GM06990 (cell line): ENCODE measurements at regions not wholly inside any gene's neighbourhood (a gene's known extent, or its start where the extent isn't known, plus 50 kb on each side); places are given as distances from the start of the nearest gene placed in this dataset.

Experiments used
- DNase-seq: peaks from one replicate; pipeline ENCODE4 v3.0.0-alpha.2; 2011; ENCODE audit not compliant: insufficient read length; ENCODE audit errors: extremely low read depth
- H3K27me3 ChIP-seq: replicated peaks from 2 replicates; pipeline ENCODE4 v1.6.0; 2011; ENCODE audit warnings: low read length; ENCODE audit not compliant: control insufficient read depth, insufficient read depth
- H3K36me3 ChIP-seq: 2 replicates; pipeline ENCODE4 v1.5.1; 2011; ENCODE audit warnings: low read length; ENCODE audit not compliant: control insufficient read depth, insufficient read depth
- H3K4me3 ChIP-seq: replicated peaks from 2 replicates; pipeline ENCODE4 v1.5.1; 2011; ENCODE audit warnings: low read depth, mild to moderate bottlenecking, control low read depth, low read length
- TF ChIP-seq, protein P1 (sequence below): IDR thresholded peaks from 2 replicates; pipeline ENCODE4 v1.5.1; 2011; ENCODE audit warnings: low read length, control low read depth, mild to moderate bottlenecking, inconsistent platforms; ENCODE audit not compliant: insufficient read depth, poor library complexity, severe bottlenecking

DNA sequence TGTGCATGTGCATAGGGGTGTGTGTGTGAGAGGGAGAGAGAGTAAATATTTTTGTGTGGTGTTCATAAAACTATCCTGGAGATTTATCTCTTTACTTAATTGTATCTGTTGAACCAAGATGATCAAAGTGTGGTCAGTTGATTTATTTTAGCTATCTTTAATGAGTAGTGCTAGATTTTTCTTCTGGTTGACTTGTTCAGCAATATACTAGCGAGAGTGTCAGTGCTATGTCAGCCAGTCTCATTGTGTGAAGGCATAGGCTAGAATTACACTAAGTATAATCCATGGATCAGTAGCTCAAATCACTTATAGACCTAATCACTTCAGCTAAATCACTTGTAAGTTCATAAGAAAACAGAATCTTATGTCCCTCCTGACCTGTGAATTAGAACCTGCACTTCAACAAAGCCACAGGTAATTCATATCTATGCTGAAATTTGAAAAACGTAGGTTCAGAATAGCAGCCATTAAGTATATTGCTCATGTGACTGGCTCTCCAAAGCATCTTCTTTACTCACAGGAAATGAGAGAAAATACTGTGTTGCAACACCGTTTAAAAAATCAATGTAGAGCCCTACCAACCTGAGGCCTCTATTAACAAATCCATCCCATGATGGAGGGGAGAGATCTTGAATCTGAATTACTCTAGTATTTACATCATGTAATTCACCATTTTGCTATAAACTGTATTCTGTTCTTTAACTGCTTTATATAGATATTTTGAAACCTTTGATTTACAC lies 203.1 kb upstream of the ACTBL2 start:
- H3K4me3 ChIP-seq = no peak overlapping the region
- TF ChIP-seq, protein P1, sequence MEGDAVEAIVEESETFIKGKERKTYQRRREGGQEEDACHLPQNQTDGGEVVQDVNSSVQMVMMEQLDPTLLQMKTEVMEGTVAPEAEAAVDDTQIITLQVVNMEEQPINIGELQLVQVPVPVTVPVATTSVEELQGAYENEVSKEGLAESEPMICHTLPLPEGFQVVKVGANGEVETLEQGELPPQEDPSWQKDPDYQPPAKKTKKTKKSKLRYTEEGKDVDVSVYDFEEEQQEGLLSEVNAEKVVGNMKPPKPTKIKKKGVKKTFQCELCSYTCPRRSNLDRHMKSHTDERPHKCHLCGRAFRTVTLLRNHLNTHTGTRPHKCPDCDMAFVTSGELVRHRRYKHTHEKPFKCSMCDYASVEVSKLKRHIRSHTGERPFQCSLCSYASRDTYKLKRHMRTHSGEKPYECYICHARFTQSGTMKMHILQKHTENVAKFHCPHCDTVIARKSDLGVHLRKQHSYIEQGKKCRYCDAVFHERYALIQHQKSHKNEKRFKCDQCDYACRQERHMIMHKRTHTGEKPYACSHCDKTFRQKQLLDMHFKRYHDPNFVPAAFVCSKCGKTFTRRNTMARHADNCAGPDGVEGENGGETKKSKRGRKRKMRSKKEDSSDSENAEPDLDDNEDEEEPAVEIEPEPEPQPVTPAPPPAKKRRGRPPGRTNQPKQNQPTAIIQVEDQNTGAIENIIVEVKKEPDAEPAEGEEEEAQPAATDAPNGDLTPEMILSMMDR = no peak
- no peaks in the 10 kb centered on the region for H3K36me3 ChIP-seq
- no peak for DNase-seq
- H3K27me3 ChIP-seq = no peaks in the 10 kb centered on the region

- Histone ChIP-seq H3K36me3 (no peaks in the 10 kb centered on the region), H3K4me3 (no peak overlapping the region), H3K27me3 (no peaks in the 10 kb centered on the region)
- TF ChIP-seq, protein P1 = no peak
- no peak for DNase-seq
These were observed 201.7 kb upstream of the ACTBL2 start for GRCh38 chr5:57684299-57684702.

DNA sequence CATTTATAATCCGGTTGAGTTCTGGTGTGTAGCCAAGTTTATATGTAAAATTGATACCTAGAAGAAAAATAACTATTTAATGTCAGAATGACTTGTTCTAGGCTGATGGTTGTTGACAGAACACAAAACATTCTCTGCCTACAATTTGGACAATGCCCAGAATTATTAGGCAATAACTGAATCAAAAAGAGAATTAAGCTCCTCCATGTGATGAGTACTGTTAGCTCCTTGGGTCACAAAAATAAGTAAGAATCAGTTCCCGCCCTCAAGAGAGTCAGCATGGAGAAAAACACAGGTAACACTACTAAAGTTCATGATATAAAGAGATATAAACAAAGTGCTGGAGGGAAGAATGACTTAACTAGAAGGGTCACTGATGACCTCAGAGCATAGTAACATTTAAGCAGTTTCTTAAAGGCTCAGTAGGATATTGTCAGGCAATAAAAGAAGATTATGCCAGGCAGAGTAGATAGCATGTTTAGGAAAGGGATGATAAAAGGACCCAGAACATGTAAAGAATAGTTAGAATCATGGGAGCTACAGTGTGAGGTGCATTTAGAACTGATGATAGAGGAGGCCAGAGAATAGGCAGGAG lies 200.5 kb upstream of the ACTBL2 start:
- Histone ChIP-seq H3K4me3 (no peak overlapping the region), H3K27me3 (no peaks in the 10 kb centered on the region), H3K36me3 (no peaks in the 10 kb centered on the region)
- no peak for DNase-seq
- TF ChIP-seq, protein P1 = no peak

DNA sequence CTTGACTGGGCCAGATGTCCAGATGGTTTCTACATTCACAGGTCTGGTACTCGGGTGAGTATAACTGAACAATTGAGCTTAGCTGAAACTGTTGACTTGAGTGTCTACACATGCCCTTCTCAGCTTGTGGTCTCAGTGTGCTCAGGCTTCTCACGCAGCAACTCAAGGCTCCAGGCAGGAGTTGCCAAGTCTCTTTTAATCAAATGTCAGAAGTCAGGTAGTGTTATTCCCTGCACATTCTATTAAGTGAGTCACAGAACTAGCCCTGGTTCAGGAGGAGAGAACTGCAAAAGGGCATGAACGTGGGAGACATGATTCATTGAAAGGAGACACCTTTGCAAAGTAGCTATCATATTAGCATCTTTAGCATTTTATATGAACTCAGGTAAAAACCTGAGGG lies 199.3 kb upstream of the ACTBL2 start:
- Histone ChIP-seq H3K4me3 (no peak overlapping the region), H3K36me3 (no peaks in the 10 kb centered on the region), H3K27me3 (no peaks in the 10 kb centered on the region)
- TF ChIP-seq, protein P1 = no peak
- no peak for DNase-seq

DNA sequence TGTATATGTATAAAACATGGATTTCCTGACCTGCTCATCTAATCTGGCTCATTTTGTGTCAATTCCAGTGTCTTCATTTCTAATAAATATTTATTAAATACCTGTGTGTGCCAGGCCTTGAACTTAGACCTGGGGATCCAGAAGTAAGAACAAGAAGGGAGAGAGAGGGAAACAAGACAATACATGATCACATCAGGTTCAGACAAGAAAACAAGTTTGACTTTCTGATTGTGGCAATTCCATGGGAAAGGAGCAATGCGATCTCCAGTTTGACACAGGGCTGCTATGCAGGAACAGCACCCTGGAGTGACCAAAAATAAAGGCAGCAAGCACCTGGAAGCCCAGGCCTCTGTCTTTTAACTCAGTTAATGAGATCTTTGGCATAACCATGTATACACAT lies 198.1 kb upstream of the ACTBL2 start:
- DNase-seq = no peak
- H3K4me3 ChIP-seq = no peak overlapping the region
- TF ChIP-seq, protein P1 = no peak
- H3K36me3 ChIP-seq = no peaks in the 10 kb centered on the region
- no peaks in the 10 kb centered on the region for H3K27me3 ChIP-seq
